SK-N-MC (cell line): ENCODE measurements at regions not wholly inside any gene's neighbourhood (a gene's known extent, or its start where the extent isn't known, plus 50 kb on each side); places are given as distances from the start of the nearest gene placed in this dataset.

Source experiments
- EZH2 ChIP-seq: fragments of 200-600 bp; sonication (generic); IDR thresholded peaks from one replicate; pipeline ENCODE4 v1.6.1; 2017; ENCODE audit warnings: antibody characterized with exemption
- POLR2AphosphoS5 ChIP-seq: IDR thresholded peaks from 2 replicates; pipeline ENCODE4 v1.6.1; 2012; ENCODE audit warnings: mild to moderate bottlenecking, low read depth, low read length, borderline replicate concordance

DNA sequence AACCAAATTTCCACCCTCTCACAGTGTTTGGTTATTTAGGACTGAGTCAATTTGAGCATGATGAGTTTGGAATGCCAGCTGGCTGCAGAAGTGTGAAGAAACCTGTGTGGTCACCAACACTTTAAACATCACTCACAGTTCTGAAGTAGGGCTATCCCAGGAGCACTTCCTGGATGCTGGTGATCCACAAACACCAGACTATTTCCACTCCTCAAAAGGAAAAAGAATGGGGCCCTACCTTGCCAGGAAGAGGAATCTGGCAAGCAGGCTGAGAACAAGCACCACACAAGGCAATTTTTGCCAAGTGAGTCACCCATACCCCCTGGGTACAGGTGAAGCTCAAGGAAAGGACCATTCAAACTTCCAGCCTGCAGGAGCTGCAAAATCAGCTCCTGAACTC, 294.2 kb upstream of the PTGER4 start:
- TF ChIP-seq EZH2 (no peak), POLR2AphosphoS5 (no peak)
